Liver (tissue), 8 donors: ENCODE measurements at regions not wholly inside any gene's neighbourhood (a gene's known extent, or its start where the extent isn't known, plus 50 kb on each side); places are given as distances from the start of the nearest gene placed in this dataset.

Experiments used
- DNase-seq: peaks from one replicate; pipeline ENCODE4 v3.0.0-alpha.2; 2017; ENCODE audit warnings: low spot score
- H3K27ac ChIP-seq, 2 donors: one replicate each; pipeline ENCODE4 v1.7.0; 2013; ENCODE audit warnings: inconsistent platforms in 2 of 2, low read length in 2 of 2, control low read depth in 1 of 2, low read depth in 1 of 2, mild to moderate bottlenecking in 1 of 2
- H3K27me3 ChIP-seq, 4 donors: one replicate each; pipeline versions ENCODE4 v1.6.1 to v1.7.0; 2013; ENCODE audit warnings: low read length in 3 of 4, inconsistent platforms in 1 of 4, mild to moderate bottlenecking in 1 of 4, moderate library complexity in 1 of 4; ENCODE audit not compliant: control insufficient read depth in 4 of 4, insufficient read depth in 4 of 4
- H3K36me3 ChIP-seq, 4 donors: one replicate each; pipeline versions ENCODE4 v1.6.1 to v1.7.0; 2013; ENCODE audit warnings: low read length in 3 of 4, mild to moderate bottlenecking in 3 of 4, low read depth in 1 of 4, moderate library complexity in 1 of 4; ENCODE audit not compliant: control insufficient read depth in 4 of 4, insufficient read depth in 3 of 4
- H3K4me1 ChIP-seq, 4 donors: one replicate each; pipeline versions ENCODE4 v1.6.1 to v1.7.0; 2013; ENCODE audit warnings: low read length in 3 of 4, mild to moderate bottlenecking in 3 of 4, moderate library complexity in 1 of 4; ENCODE audit not compliant: control insufficient read depth in 4 of 4, insufficient read depth in 4 of 4
- H3K4me3 ChIP-seq, 3 donors: one replicate each; pipeline versions ENCODE4 v1.6.1 to v1.7.0; 2013; ENCODE audit warnings: low read length in 3 of 3, control low read depth in 1 of 3, low read depth in 1 of 3, mild to moderate bottlenecking in 1 of 3
- H3K9ac ChIP-seq, 2 donors: one replicate each; pipeline ENCODE4 v1.7.0; 2013; ENCODE audit warnings: low read length in 2 of 2, mild to moderate bottlenecking in 2 of 2, moderate library complexity in 2 of 2, control low read depth in 1 of 2, low read depth in 1 of 2
- H3K9me3 ChIP-seq, 4 donors: one replicate each; pipeline versions ENCODE4 v1.6.1 to v1.7.0; 2013; ENCODE audit warnings: low read length in 3 of 4; ENCODE audit not compliant: control insufficient read depth in 4 of 4
- EGR1 ChIP-seq, 2 donors: IDR thresholded peaks; 2 replicates each; pipeline ENCODE4 v1.6.1; 2016 to 2018; ENCODE audit warnings: antibody characterized with exemption in 2 of 2, low read depth in 2 of 2
- FOXA1 ChIP-seq: IDR thresholded peaks from 2 replicates; pipeline ENCODE4 v1.6.1; 2016; ENCODE audit warnings: antibody characterized with exemption
- FOXA2 ChIP-seq: IDR thresholded peaks from 2 replicates; pipeline ENCODE4 v1.6.1; 2016; ENCODE audit warnings: antibody characterized with exemption
- GABPA ChIP-seq, 2 donors: IDR thresholded peaks in 1 of 2; conservative IDR thresholded peaks in 1 of 2; 2 replicates each; pipeline ENCODE4 v1.6.1; 2016; ENCODE audit warnings: antibody characterized with exemption in 2 of 2, mild to moderate bottlenecking in 1 of 2, moderate library complexity in 1 of 2
- HNF4A ChIP-seq, 2 donors: conservative IDR thresholded peaks; 2 replicates each; pipeline ENCODE4 v1.6.1; 2016; ENCODE audit warnings: antibody characterized with exemption in 2 of 2, mild to moderate bottlenecking in 2 of 2
- HNF4G ChIP-seq: IDR thresholded peaks from 2 replicates; pipeline ENCODE4 v1.6.1; 2016; ENCODE audit warnings: antibody characterized with exemption
- JUND ChIP-seq, 2 donors: IDR thresholded peaks; 2 replicates each; pipeline ENCODE4 v1.6.1; 2016; ENCODE audit warnings: antibody characterized with exemption in 2 of 2
- NR2F2 ChIP-seq: IDR thresholded peaks from 2 replicates; pipeline ENCODE4 v1.6.1; 2016; ENCODE audit warnings: antibody characterized with exemption
- RAD21 ChIP-seq, 2 donors: IDR thresholded peaks; 2 replicates each; pipeline ENCODE4 v1.6.1; 2016; ENCODE audit warnings: antibody characterized with exemption in 2 of 2, mild to moderate bottlenecking in 2 of 2
- RXRA ChIP-seq, 2 donors: IDR thresholded peaks; 2 replicates each; pipeline ENCODE4 v1.6.1; 2017 to 2018; ENCODE audit warnings: antibody characterized with exemption in 2 of 2, mild to moderate bottlenecking in 1 of 2
- TAF1 ChIP-seq: conservative IDR thresholded peaks from 2 replicates; pipeline ENCODE4 v1.6.1; 2016; ENCODE audit warnings: antibody characterized with exemption, mild to moderate bottlenecking
- YY1 ChIP-seq: IDR thresholded peaks from 2 replicates; pipeline ENCODE4 v1.6.1; 2016; ENCODE audit warnings: antibody characterized with exemption, mild to moderate bottlenecking
- ZBTB33 ChIP-seq: IDR thresholded peaks from 2 replicates; pipeline ENCODE4 v1.6.1; 2016; ENCODE audit warnings: antibody characterized with exemption
- WGBS: extraction: QIAGEN DNeasy Blood & Tissue Kit; methylation state at CpG from one replicate; pipeline ENCODE4 v1.1.7; 2013; 5-methylcytosine and 5-hydroxymethylcytosine counted together
- TF ChIP-seq, protein P1 (sequence below): IDR thresholded peaks from 2 replicates; pipeline ENCODE4 v1.6.1; 2016; ENCODE audit warnings: antibody characterized with exemption
- TF ChIP-seq, protein P2 (sequence below): IDR thresholded peaks from 2 replicates; pipeline ENCODE4 v1.6.1; 2016; ENCODE audit warnings: antibody characterized with exemption
- TF ChIP-seq, protein P3 (sequence below): fragments of 150-350 bp; IDR thresholded peaks from 2 replicates; pipeline ENCODE4 v1.5.1; 2017; ENCODE audit warnings: improper control_type of control experiment, low read depth, low read length; ENCODE audit not compliant: missing input control
- TF ChIP-seq, protein P4 (sequence below): IDR thresholded peaks from 2 replicates; pipeline ENCODE4 v1.6.1; 2016; ENCODE audit warnings: antibody characterized with exemption, mild to moderate bottlenecking
- donor health status: healthy.
- donor health status: healthy.
- donor health status: healthy.
- donor health status: healthy.
- donor health status: healthy.

DNA sequence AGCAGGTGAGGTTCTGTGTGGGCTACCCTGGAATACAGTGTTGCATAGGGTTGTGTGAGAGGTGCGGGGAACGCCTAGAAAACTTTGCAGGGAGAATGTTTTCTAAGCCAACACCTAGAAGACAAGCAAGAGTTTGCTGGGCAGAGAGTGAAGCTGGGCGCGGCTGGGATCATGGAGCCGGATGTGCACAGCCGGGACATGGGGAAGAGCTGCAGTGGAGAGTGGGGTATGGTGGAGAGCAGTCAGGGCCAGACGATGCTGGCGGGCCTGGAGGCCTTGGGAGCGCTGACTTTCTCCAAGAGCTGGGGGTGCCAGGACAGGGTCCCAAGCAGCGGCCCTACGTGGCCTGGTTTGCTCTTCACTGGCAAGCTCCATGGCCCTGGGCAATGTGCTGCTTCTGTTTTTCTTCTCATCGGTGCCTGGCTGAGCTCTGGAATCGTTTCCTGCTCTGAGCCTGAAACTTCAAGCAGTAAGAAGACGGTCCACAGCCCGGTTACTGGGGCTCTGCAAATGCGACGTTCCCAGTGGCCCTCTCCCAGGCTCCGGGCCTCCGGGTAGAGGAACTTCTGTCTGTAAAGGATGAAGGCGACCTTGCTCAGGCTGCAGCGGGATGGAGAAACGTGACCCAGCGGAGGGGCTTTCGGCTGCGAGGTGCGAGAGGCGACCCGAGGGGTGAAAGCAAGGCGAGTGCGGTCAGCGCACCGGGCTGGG is 51.9 kb upstream of the CD34 start:
- no peak for DNase-seq
- no peaks in the 10 kb centered on the region for H3K27me3 ChIP-seq
- no peaks in the 10 kb centered on the region for H3K9me3 ChIP-seq
- peak overlapping the region; percentile 82 to 95 for H3K9ac ChIP-seq
- H3K27ac ChIP-seq = peak overlapping the region; percentile 89 to 97
- peaks cover 7 to 25% (median 13%) of the 10 kb centered on the region in 4 donors for H3K4me1 ChIP-seq
- H3K4me3 ChIP-seq = peak overlapping the region; percentile 56 to 77 (median 65)
- no peak for TF ChIP-seq FOXA1
- TF ChIP-seq RXRA (IDR thresholded peaks at IDR 0.05) = no peak
- TF ChIP-seq HNF4G = no peak
- no peak for TF ChIP-seq TAF1
- TF ChIP-seq HNF4A (conservative IDR thresholded peaks at IDR 0.05) = no peak
- TF ChIP-seq YY1 = peak; percentile 25
- TF ChIP-seq, protein P1, sequence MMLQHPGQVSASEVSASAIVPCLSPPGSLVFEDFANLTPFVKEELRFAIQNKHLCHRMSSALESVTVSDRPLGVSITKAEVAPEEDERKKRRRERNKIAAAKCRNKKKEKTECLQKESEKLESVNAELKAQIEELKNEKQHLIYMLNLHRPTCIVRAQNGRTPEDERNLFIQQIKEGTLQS = no peak
- TF ChIP-seq, protein P2, sequence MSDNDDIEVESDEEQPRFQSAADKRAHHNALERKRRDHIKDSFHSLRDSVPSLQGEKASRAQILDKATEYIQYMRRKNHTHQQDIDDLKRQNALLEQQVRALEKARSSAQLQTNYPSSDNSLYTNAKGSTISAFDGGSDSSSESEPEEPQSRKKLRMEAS = no peak
- no peak for TF ChIP-seq NR2F2
- TF ChIP-seq FOXA2 = no peak
- TF ChIP-seq JUND (IDR thresholded peaks at IDR 0.05) = no peak
- TF ChIP-seq EGR1 (IDR thresholded peaks at IDR 0.05; ENCODE audit: low read depth in 2 of 2) = no peak
- TF ChIP-seq, protein P3, sequence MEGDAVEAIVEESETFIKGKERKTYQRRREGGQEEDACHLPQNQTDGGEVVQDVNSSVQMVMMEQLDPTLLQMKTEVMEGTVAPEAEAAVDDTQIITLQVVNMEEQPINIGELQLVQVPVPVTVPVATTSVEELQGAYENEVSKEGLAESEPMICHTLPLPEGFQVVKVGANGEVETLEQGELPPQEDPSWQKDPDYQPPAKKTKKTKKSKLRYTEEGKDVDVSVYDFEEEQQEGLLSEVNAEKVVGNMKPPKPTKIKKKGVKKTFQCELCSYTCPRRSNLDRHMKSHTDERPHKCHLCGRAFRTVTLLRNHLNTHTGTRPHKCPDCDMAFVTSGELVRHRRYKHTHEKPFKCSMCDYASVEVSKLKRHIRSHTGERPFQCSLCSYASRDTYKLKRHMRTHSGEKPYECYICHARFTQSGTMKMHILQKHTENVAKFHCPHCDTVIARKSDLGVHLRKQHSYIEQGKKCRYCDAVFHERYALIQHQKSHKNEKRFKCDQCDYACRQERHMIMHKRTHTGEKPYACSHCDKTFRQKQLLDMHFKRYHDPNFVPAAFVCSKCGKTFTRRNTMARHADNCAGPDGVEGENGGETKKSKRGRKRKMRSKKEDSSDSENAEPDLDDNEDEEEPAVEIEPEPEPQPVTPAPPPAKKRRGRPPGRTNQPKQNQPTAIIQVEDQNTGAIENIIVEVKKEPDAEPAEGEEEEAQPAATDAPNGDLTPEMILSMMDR = no peak
- no peak for TF ChIP-seq GABPA (IDR thresholded peaks at IDR 0.05 in 1 of 2, conservative IDR thresholded peaks at IDR 0.05 in 1 of 2)
- no peak for TF ChIP-seq RAD21 (IDR thresholded peaks at IDR 0.05)
- no peak for TF ChIP-seq ZBTB33
- TF ChIP-seq, protein P4, sequence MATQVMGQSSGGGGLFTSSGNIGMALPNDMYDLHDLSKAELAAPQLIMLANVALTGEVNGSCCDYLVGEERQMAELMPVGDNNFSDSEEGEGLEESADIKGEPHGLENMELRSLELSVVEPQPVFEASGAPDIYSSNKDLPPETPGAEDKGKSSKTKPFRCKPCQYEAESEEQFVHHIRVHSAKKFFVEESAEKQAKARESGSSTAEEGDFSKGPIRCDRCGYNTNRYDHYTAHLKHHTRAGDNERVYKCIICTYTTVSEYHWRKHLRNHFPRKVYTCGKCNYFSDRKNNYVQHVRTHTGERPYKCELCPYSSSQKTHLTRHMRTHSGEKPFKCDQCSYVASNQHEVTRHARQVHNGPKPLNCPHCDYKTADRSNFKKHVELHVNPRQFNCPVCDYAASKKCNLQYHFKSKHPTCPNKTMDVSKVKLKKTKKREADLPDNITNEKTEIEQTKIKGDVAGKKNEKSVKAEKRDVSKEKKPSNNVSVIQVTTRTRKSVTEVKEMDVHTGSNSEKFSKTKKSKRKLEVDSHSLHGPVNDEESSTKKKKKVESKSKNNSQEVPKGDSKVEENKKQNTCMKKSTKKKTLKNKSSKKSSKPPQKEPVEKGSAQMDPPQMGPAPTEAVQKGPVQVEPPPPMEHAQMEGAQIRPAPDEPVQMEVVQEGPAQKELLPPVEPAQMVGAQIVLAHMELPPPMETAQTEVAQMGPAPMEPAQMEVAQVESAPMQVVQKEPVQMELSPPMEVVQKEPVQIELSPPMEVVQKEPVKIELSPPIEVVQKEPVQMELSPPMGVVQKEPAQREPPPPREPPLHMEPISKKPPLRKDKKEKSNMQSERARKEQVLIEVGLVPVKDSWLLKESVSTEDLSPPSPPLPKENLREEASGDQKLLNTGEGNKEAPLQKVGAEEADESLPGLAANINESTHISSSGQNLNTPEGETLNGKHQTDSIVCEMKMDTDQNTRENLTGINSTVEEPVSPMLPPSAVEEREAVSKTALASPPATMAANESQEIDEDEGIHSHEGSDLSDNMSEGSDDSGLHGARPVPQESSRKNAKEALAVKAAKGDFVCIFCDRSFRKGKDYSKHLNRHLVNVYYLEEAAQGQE = peak; percentile 7
- no peaks in the 10 kb centered on the region for H3K36me3 ChIP-seq
- WGBS = 25% methylated on average over 32 of the region's 32 CpGs
